Fibroblast of mammary gland (primary cell): ENCODE measurements at regions not wholly inside any gene's neighbourhood (a gene's known extent, or its start where the extent isn't known, plus 50 kb on each side); places are given as distances from the start of the nearest gene placed in this dataset.
"Not testable (repeated sequence)": the region's sequence is repeated elsewhere in the genome, so short reads cannot be mapped to it uniquely, and the experiment has no call there.

ENCODE experiments used
- DNase-seq: peaks from one replicate; pipeline ENCODE4 v3.0.0-alpha.2; 2010; ENCODE audit warnings: low read depth
- H3K4me3 ChIP-seq: 2 replicates; pipeline ENCODE4 v1.5.1; 2011; ENCODE audit warnings: low read depth, mild to moderate bottlenecking, low read length, moderate library complexity; ENCODE audit not compliant: control insufficient read depth
- CTCF ChIP-seq: conservative IDR thresholded peaks from 2 replicates; pipeline ENCODE4 v1.5.1; 2011; ENCODE audit warnings: low read depth, low read length, inconsistent platforms; ENCODE audit not compliant: control insufficient read depth, insufficient read depth

GRCh38 chr1:81254068-81254467 lies 546.7 kb upstream of the ADGRL2 start:
- TF ChIP-seq CTCF = no peak
- H3K4me3 ChIP-seq = no peak overlapping the region

GRCh38 chr1:81252471-81253151 lies 548.1 kb upstream of the ADGRL2 start:
- DNase-seq = no peak
- H3K4me3 ChIP-seq = no peak overlapping the region
- TF ChIP-seq CTCF = no peak

More at GRCh38 chr1:81254068-81254467, 546.7 kb upstream of the ADGRL2 start:
- no peak for DNase-seq

DNA sequence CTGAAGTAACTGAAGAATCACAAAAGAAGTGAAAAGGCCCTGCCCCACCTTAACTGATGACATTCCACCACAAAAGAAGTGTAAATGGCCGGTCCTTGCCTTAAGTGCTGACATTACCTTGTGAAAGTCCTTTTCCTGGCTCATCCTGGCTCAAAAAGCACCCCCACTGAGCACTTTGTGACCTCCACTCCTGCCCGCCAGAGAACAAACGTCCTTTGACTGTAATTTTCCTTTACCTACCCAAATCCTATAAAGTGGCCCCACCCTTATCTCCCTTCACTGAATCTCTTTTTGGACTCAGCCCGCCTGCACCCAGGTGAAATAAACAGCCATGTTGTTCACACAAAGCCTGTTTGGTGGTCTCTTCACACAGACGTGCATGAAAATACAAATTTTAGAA lies 549.9 kb upstream of the ADGRL2 start:
- DNase-seq, H3K4me3 ChIP-seq: not testable (repeated sequence)

DNA sequence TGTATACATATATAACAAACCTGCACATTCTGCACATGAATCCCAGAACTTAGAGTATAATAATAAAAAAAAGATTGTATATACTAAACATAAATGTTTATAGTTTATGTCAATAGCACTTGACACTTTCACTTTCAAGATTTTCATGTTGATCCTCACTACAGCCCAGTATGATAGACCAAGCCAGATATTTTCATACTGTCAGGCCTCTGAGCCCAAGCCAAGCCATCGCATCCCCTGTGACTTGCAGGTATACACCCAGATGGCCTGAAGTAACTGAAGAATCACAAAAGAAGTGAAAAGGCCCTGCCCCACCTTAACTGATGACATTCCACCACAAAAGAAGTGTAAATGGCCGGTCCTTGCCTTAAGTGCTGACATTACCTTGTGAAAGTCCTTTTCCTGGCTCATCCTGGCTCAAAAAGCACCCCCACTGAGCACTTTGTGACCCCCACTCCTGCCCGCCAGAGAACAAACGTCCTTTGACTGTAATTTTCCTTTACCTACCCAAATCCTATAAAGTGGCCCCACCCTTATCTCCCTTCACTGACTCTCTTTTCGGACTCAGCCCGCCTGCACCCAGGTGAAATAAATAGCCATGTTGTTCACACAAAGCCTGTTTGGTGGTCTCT lies 555.5 kb upstream of the ADGRL2 start:
- not testable (repeated sequence) for DNase-seq, H3K4me3 ChIP-seq

DNA sequence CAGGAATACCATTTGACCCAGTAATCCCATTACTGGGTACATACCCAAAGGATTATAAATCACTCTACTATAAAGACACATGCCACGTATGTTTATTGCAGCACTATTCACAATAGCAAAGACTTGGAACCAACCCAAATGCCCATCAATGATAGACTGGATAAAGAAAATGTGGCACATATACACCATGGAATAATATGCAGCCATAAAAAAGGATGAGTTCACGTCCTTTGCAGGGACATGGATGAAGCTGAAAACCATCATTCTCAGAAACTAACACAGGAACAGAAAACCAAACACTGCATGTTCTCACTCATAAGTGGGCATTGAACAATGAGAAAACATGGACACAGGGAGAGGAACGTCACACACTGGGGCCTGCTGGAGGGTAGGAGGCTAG lies 556.1 kb upstream of the ADGRL2 start:
- DNase-seq, H3K4me3 ChIP-seq: not testable (repeated sequence)

DNA sequence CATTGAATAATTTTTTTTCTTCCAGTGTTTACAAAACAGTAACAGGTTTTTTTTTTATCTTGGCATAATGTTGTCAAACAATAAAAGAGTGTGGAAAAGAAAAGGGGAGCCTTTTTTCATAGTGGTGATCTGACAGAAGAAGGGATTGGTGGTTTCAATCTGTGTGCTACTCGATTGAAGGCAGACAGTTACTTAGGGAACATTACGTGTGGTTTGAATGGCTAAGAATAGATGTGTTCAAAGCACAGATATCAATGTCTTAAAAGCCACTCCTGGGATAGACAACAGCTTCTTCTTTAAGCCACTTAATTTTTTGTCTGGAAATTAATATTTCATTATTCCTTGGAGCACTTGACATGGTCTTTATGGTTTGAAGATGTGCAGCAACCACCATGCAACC lies 558.6 kb upstream of the ADGRL2 start:
- TF ChIP-seq CTCF = no peak
- DNase-seq = no peak
- H3K4me3 ChIP-seq = no peak overlapping the region

GRCh38 chr1:81238129-81238528 lies 562.6 kb upstream of the ADGRL2 start:
- H3K4me3 ChIP-seq = no peak overlapping the region
- TF ChIP-seq CTCF = no peak
- DNase-seq = no peak

- TF ChIP-seq CTCF = no peak
- no peak for DNase-seq
Observed at GRCh38 chr1:81237473-81238089, 563.2 kb upstream of the ADGRL2 start.

More at GRCh38 chr1:81237473-81238089, 563.2 kb upstream of the ADGRL2 start:
- no peak overlapping the region for H3K4me3 ChIP-seq
